ENCODE measurements at regions not wholly inside any gene's neighbourhood (a gene's known extent, or its start where the extent isn't known, plus 50 kb on each side); places are given as distances from the start of the nearest gene placed in this dataset.

- ChIA-PET SMC1A (ENCODE audit: uncharacterized antibody, unreplicated experiment) (no interaction called here), CTCF (interaction anchor here (0.7 kb wide), 1 partner anchor 107 kb away, joined by 3 read pairs; no protein-coding TSS in a partner anchor)
- FAIRE-seq = no peak
- TF ChIP-seq POLR2AphosphoS2 (IDR thresholded peaks at IDR 0.05; ENCODE audit: low read depth, low read length) = no peak
- TF ChIP-seq RCOR1 (conservative IDR thresholded peaks at IDR 0.05; ENCODE audit: low read depth, low read length) = no peak
- TF ChIP-seq, protein P1, sequence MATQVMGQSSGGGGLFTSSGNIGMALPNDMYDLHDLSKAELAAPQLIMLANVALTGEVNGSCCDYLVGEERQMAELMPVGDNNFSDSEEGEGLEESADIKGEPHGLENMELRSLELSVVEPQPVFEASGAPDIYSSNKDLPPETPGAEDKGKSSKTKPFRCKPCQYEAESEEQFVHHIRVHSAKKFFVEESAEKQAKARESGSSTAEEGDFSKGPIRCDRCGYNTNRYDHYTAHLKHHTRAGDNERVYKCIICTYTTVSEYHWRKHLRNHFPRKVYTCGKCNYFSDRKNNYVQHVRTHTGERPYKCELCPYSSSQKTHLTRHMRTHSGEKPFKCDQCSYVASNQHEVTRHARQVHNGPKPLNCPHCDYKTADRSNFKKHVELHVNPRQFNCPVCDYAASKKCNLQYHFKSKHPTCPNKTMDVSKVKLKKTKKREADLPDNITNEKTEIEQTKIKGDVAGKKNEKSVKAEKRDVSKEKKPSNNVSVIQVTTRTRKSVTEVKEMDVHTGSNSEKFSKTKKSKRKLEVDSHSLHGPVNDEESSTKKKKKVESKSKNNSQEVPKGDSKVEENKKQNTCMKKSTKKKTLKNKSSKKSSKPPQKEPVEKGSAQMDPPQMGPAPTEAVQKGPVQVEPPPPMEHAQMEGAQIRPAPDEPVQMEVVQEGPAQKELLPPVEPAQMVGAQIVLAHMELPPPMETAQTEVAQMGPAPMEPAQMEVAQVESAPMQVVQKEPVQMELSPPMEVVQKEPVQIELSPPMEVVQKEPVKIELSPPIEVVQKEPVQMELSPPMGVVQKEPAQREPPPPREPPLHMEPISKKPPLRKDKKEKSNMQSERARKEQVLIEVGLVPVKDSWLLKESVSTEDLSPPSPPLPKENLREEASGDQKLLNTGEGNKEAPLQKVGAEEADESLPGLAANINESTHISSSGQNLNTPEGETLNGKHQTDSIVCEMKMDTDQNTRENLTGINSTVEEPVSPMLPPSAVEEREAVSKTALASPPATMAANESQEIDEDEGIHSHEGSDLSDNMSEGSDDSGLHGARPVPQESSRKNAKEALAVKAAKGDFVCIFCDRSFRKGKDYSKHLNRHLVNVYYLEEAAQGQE (IDR thresholded peaks at IDR 0.05; ENCODE audit: low read depth, low read length) = no peak
- TF ChIP-seq USF1 (IDR thresholded peaks at IDR 0.05; ENCODE audit: borderline replicate concordance, extremely low read length, insufficient read depth, low read depth, low read length) = no peak
- TF ChIP-seq MEF2A (IDR thresholded peaks at IDR 0.05; ENCODE audit: insufficient read depth, low read depth, low read length) = no peak
- no peak for TF ChIP-seq IKZF2 (IDR thresholded peaks at IDR 0.05)
- no peak for TF ChIP-seq ZSCAN29 (IDR thresholded peaks at IDR 0.05)
- TF ChIP-seq, protein P2, sequence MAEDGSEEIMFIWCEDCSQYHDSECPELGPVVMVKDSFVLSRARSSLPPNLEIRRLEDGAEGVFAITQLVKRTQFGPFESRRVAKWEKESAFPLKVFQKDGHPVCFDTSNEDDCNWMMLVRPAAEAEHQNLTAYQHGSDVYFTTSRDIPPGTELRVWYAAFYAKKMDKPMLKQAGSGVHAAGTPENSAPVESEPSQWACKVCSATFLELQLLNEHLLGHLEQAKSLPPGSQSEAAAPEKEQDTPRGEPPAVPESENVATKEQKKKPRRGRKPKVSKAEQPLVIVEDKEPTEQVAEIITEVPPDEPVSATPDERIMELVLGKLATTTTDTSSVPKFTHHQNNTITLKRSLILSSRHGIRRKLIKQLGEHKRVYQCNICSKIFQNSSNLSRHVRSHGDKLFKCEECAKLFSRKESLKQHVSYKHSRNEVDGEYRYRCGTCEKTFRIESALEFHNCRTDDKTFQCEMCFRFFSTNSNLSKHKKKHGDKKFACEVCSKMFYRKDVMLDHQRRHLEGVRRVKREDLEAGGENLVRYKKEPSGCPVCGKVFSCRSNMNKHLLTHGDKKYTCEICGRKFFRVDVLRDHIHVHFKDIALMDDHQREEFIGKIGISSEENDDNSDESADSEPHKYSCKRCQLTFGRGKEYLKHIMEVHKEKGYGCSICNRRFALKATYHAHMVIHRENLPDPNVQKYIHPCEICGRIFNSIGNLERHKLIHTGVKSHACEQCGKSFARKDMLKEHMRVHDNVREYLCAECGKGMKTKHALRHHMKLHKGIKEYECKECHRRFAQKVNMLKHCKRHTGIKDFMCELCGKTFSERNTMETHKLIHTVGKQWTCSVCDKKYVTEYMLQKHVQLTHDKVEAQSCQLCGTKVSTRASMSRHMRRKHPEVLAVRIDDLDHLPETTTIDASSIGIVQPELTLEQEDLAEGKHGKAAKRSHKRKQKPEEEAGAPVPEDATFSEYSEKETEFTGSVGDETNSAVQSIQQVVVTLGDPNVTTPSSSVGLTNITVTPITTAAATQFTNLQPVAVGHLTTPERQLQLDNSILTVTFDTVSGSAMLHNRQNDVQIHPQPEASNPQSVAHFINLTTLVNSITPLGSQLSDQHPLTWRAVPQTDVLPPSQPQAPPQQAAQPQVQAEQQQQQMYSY (CRISPR knock-in tag; IDR thresholded peaks at IDR 0.05) = no peak
- no peak for TF ChIP-seq POLR2A (IDR thresholded peaks at IDR 0.05; ENCODE audit: low read depth, low read length)
- no peak for TF ChIP-seq MAX (IDR thresholded peaks at IDR 0.05; ENCODE audit: low read depth, low read length)
- TF ChIP-seq IKZF1 (conservative IDR thresholded peaks at IDR 0.05) = no peak
- TF ChIP-seq RUNX3 (IDR thresholded peaks at IDR 0.05; ENCODE audit: low read length) = no peak
- no peak for TF ChIP-seq RAD51 (IDR thresholded peaks at IDR 0.05)
- TF ChIP-seq SIN3A (IDR thresholded peaks at IDR 0.05; ENCODE audit: low read depth, low read length) = no peak
- TF ChIP-seq, protein P3, sequence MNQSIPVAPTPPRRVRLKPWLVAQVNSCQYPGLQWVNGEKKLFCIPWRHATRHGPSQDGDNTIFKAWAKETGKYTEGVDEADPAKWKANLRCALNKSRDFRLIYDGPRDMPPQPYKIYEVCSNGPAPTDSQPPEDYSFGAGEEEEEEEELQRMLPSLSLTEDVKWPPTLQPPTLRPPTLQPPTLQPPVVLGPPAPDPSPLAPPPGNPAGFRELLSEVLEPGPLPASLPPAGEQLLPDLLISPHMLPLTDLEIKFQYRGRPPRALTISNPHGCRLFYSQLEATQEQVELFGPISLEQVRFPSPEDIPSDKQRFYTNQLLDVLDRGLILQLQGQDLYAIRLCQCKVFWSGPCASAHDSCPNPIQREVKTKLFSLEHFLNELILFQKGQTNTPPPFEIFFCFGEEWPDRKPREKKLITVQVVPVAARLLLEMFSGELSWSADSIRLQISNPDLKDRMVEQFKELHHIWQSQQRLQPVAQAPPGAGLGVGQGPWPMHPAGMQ (IDR thresholded peaks at IDR 0.05; ENCODE audit: borderline replicate concordance) = no peak
Observed at GRCh38 chr12:126668961-126669360, 1598.0 kb upstream of the TMEM132C start.

More at GRCh38 chr12:126668961-126669360, 1598.0 kb upstream of the TMEM132C start:
- in situ Hi-C loops (cut with MboI) = no loop called here
- H3K36me3 ChIP-seq (ENCODE audit: control insufficient read depth in 2 of 2, insufficient read depth in 2 of 2, low read length in 1 of 2) = no peaks in the 10 kb centered on the region
- ATAC-seq = no peak
- H3K79me2 ChIP-seq (ENCODE audit: control insufficient read depth, insufficient read depth, low read length) = no peaks in the 10 kb centered on the region
- intact Hi-C loops (cut with micrococcal nuclease; ENCODE audit: unreplicated experiment) = no loop called here
- ChIA-PET POLR2A (no interaction called here), RAD21 (ENCODE audit: unreplicated experiment) (no interaction called here)
- DNase-seq (ENCODE audit: low read depth, low spot score) = no peak
- no peaks in the 10 kb centered on the region for H3K4me1 ChIP-seq (ENCODE audit: control insufficient read depth, insufficient read depth, low read length)
- no peaks in the 10 kb centered on the region for H4K20me1 ChIP-seq (ENCODE audit: control insufficient read depth, insufficient read depth)
- no peak overlapping the region for H3K4me2 ChIP-seq (ENCODE audit: control insufficient read depth, insufficient read depth)
- no peak overlapping the region for H3K4me3 ChIP-seq
- H2AFZ ChIP-seq (ENCODE audit: control insufficient read depth, low read depth, low read length) = no peak overlapping the region
- WGBS (ENCODE audit: insufficient coverage, insufficient replicate concordance, low lambda C conversion rate, missing lambda C conversion rate) = 2% methylated on average over 2 of the region's 2 CpGs
- H3K9me3 ChIP-seq (replicated peaks; ENCODE audit: control insufficient read depth, insufficient read depth, low read length) = no peaks in the 10 kb centered on the region
- no peak overlapping the region for H3K9ac ChIP-seq (ENCODE audit: control insufficient read depth, insufficient read depth, low read length)
- BruUV-seq (replicated peaks) = no TSS peak
- H3K27me3 ChIP-seq (replicated peaks in 1 of 2; ENCODE audit: control insufficient read depth in 2 of 2, insufficient read depth in 2 of 2, low read length in 1 of 2) = no peaks in the 10 kb centered on the region
- no peak overlapping the region for H3K27ac ChIP-seq (ENCODE audit: control insufficient read depth, insufficient read depth)
